PC-3 (cell line): ENCODE measurements at regions not wholly inside any gene's neighbourhood (a gene's known extent, or its start where the extent isn't known, plus 50 kb on each side); places are given as distances from the start of the nearest gene placed in this dataset.

Source experiments
- ATAC-seq: fragments of 200-7000 bp; cut with Tn5 transposase; 2 replicates; pipeline ENCODE4 v1.9.1; 2020; ENCODE audit warnings: mild to moderate bottlenecking, moderate library complexity
- BruUV-seq: library from RNA; stranded (reverse); fragments of 400-500 nt; replicated peaks from 2 replicates; lab custom pipeline; 2021; lab: Mats Ljungman, UMichigan
- CTCF ChIA-PET: fragments of 300-600 bp; sonication (Branson Sonifier 250); formaldehyde crosslinking; loops from one replicate; lab custom pipeline; 2022; ENCODE audit warnings: antibody characterized with exemption; lab: Charles Lee
- POLR2A ChIA-PET: fragments of 300-600 bp; sonication (Branson Sonifier 250); formaldehyde crosslinking; loops from one replicate; lab custom pipeline; 2022; ENCODE audit warnings: antibody characterized with exemption; ENCODE audit not compliant: unreplicated experiment; lab: Charles Lee
- DNase-seq: peaks from one replicate; pipeline ENCODE4 v3.0.0-alpha.2; 2015
- H2AFZ ChIP-seq: fragments of 300-600 bp; sonication (generic); 2 replicates; pipeline ENCODE4 v1.6.0; 2016; ENCODE audit warnings: antibody characterized with exemption, low read length
- H3F3A ChIP-seq: fragments of 300-600 bp; sonication (generic); one replicate; pipeline ENCODE4 v1.6.0; 2017; ENCODE audit warnings: antibody characterized with exemption, low read length, control low read depth, mild to moderate bottlenecking; ENCODE audit not compliant: unreplicated experiment
- H3K27ac ChIP-seq: fragments of 300-600 bp; sonication (generic); 2 replicates; pipeline ENCODE4 v1.5.1; 2016; ENCODE audit warnings: mild to moderate bottlenecking, low read length
- H3K27me3 ChIP-seq: fragments of 300-600 bp; sonication (generic); 2 replicates; pipeline ENCODE4 v1.6.1; 2016; ENCODE audit warnings: low read length, mixed read lengths
- H3K36me3 ChIP-seq: fragments of 300-600 bp; sonication (generic); 2 replicates; pipeline ENCODE4 v1.6.1; 2016; ENCODE audit warnings: low read depth, mixed run types, low read length, mixed read lengths
- H3K4me1 ChIP-seq: fragments of 300-600 bp; sonication (generic); 2 replicates; pipeline ENCODE4 v1.5.1; 2016; ENCODE audit warnings: low read length; ENCODE audit not compliant: insufficient read depth
- H3K4me2 ChIP-seq: fragments of 300-600 bp; sonication (generic); 2 replicates; pipeline ENCODE4 v1.6.0; 2016; ENCODE audit warnings: low read length
- H3K4me3 ChIP-seq: fragments of 300-600 bp; sonication (generic); 2 replicates; pipeline ENCODE4 v1.5.1; 2016; ENCODE audit warnings: mild to moderate bottlenecking, low read length, mixed read lengths
- H3K79me2 ChIP-seq: fragments of 300-600 bp; sonication (generic); 2 replicates; pipeline ENCODE4 v1.6.1; 2017; ENCODE audit warnings: low read length, mixed read lengths
- H3K9ac ChIP-seq: fragments of 300-600 bp; sonication (generic); 2 replicates; pipeline ENCODE4 v1.6.0; 2016; ENCODE audit warnings: mild to moderate bottlenecking, low read length
- H3K9me2 ChIP-seq: fragments of 300-600 bp; sonication (generic); replicated peaks from 2 replicates; pipeline ENCODE4 v1.6.1; 2016; ENCODE audit warnings: mixed run types, low read length, mixed read lengths
- H3K9me3 ChIP-seq: fragments of 300-600 bp; sonication (generic); 2 replicates; pipeline ENCODE4 v1.6.1; 2016; ENCODE audit warnings: low read length, mixed read lengths
- H4K20me1 ChIP-seq: fragments of 300-600 bp; sonication (generic); 2 replicates; pipeline ENCODE4 v1.6.1; 2016; ENCODE audit warnings: low read length, mixed read lengths
- CTCF ChIP-seq: fragments of 300-600 bp; sonication (generic); conservative IDR thresholded peaks from 2 replicates; pipeline ENCODE4 v1.5.1; 2017; ENCODE audit warnings: antibody characterized with exemption, low read depth, mild to moderate bottlenecking, low read length
- EZH2 ChIP-seq: fragments of 300-600 bp; sonication (generic); IDR thresholded peaks from one replicate; pipeline ENCODE4 v1.6.1; 2017; ENCODE audit warnings: antibody characterized with exemption, mild to moderate bottlenecking, low read length; ENCODE audit not compliant: unreplicated experiment
- EZH2phosphoT487 ChIP-seq: fragments of 300-600 bp; sonication (generic); IDR thresholded peaks from 2 replicates; pipeline ENCODE4 v1.6.1; 2018; ENCODE audit warnings: mild to moderate bottlenecking, antibody characterized with exemption, low read length, borderline replicate concordance
- intact Hi-C: fragments of 100-400 bp; cut with micrococcal nuclease; formaldehyde crosslinking; loops from 2 replicates; pipeline ENCODE4 v1.9.0; 2023

- CTCF ChIA-PET = no interaction called here
Observed at GRCh38 chrX:16012250-16012649, 111.1 kb upstream of the GRPR start.

GRCh38 chrX:16005917-16006316 lies 117.4 kb upstream of the GRPR start:
- no TSS peak for BruUV-seq
- TF ChIP-seq CTCF (no peak), EZH2phosphoT487 (no peak), EZH2 (no peak)
- H3K9me2 ChIP-seq = no peaks in the 10 kb centered on the region

More at GRCh38 chrX:16012250-16012649, 111.1 kb upstream of the GRPR start:
- Histone ChIP-seq H3K4me3 (no peak overlapping the region), H3K4me2 (no peak overlapping the region), H3K27ac (no peak overlapping the region), H3K9me3 (no peaks in the 10 kb centered on the region), H4K20me1 (no peaks in the 10 kb centered on the region), H3F3A (no peaks in the 10 kb centered on the region), H3K79me2 (no peaks in the 10 kb centered on the region), H3K4me1 (no peaks in the 10 kb centered on the region), H2AFZ (no peak overlapping the region), H3K36me3 (no peaks in the 10 kb centered on the region), H3K9ac (no peak overlapping the region), H3K9me2 (no peaks in the 10 kb centered on the region), H3K27me3 (no peaks in the 10 kb centered on the region)
- POLR2A ChIA-PET = no interaction called here
- TF ChIP-seq EZH2 (no peak), EZH2phosphoT487 (no peak), CTCF (no peak)
- BruUV-seq = no TSS peak
- intact Hi-C loops = no loop called here
- DNase-seq (peak; percentile 4), ATAC-seq (no peak)

GRCh38 chrX:16002185-16002584 lies 121.2 kb upstream of the GRPR start:
- no TSS peak for BruUV-seq
- POLR2A ChIA-PET = no interaction called here
- Histone ChIP-seq H2AFZ (peak overlapping the region; percentile 65), H3K79me2 (no peaks in the 10 kb centered on the region), H3K4me2 (peak overlapping the region; percentile 48), H3K9me3 (no peaks in the 10 kb centered on the region), H4K20me1 (no peaks in the 10 kb centered on the region), H3K9me2 (no peaks in the 10 kb centered on the region), H3K4me3 (no peak overlapping the region), H3K36me3 (no peaks in the 10 kb centered on the region), H3K27ac (no peak overlapping the region), H3K27me3 (no peaks in the 10 kb centered on the region), H3K4me1 (peaks cover 6% of the 10 kb centered on the region), H3F3A (no peaks in the 10 kb centered on the region), H3K9ac (no peak overlapping the region)
- TF ChIP-seq EZH2 (no peak), CTCF (no peak), EZH2phosphoT487 (no peak)
- intact Hi-C loops = no loop called here
- CTCF ChIA-PET = no interaction called here
- ATAC-seq = peak; percentile 58
- DNase-seq = peak; percentile 48

More at GRCh38 chrX:16005917-16006316, 117.4 kb upstream of the GRPR start:
- no peaks in the 10 kb centered on the region for H3F3A ChIP-seq
- ChIA-PET POLR2A (no interaction called here), CTCF (no interaction called here)
- no peak overlapping the region for H3K4me2 ChIP-seq
- no peaks in the 10 kb centered on the region for H3K79me2 ChIP-seq
- H3K4me1 ChIP-seq = peaks cover 6% of the 10 kb centered on the region
- H3K9me3 ChIP-seq = no peaks in the 10 kb centered on the region
- H3K4me3 ChIP-seq = no peak overlapping the region
- H3K9ac ChIP-seq = no peak overlapping the region
- intact Hi-C loops = no loop called here
- no peaks in the 10 kb centered on the region for H4K20me1 ChIP-seq
- H3K36me3 ChIP-seq = no peaks in the 10 kb centered on the region
- no peak overlapping the region for H2AFZ ChIP-seq
- no peak for DNase-seq
- no peak overlapping the region for H3K27ac ChIP-seq
- H3K27me3 ChIP-seq = no peaks in the 10 kb centered on the region
- no peak for ATAC-seq
